ENCODE measurements at regions not wholly inside any gene's neighbourhood (a gene's known extent, or its start where the extent isn't known, plus 50 kb on each side); places are given as distances from the start of the nearest gene placed in this dataset.
"Not testable (repeated sequence)": the region's sequence is repeated elsewhere in the genome, so short reads cannot be mapped to it uniquely, and the experiment has no call there.

DNA sequence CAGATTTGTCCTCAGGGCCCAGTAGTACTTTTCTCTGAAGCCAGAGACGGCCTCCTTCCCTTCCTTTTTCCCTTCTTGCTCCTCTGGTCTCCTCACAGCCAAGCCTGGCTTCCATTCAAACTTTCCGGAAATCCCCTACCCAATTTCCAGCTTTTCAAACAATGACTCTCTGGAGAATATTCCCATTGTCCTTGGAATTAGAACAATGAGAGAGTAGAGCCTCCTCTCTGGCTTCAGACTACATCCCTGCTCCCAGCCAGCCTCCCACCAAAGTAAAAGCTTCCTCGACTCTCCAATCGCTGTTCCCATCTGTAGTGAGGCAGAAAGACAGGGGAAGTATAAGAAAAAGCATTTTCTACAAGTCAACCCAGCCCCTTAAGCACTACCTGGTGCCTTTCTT is 77.7 kb upstream of the SOX13 start:
- TF ChIP-seq CTCF (conservative IDR thresholded peaks at IDR 0.05; ENCODE audit: low read depth, low read length) = no peak
- H3K4me3 ChIP-seq (ENCODE audit: low read length) = no peak overlapping the region
- no peak for DNase-seq (ENCODE audit: low read depth)

DNA sequence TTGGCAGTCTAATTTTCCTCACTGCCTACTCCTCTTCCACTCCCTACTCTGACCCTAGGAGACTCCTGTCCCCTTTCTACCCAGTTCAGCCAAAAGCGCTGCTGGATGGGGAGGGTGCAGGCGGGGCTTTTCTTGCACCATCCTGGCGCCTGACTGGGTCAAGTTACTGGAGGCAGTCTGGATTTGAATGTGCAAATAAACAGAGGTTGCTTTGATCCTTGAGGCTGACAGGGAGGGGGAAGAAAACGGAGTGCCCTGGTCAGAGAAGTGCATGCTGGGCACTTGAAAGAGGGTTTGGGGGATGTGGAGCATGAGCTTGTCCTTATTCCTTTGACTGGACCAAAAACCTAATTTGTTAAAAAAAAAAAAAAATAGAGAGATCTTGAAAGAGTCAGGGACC is 76.8 kb upstream of the SOX13 start:
- no peak for DNase-seq (ENCODE audit: low read depth)
- no peak for TF ChIP-seq CTCF (conservative IDR thresholded peaks at IDR 0.05; ENCODE audit: low read depth, low read length)
- no peak overlapping the region for H3K4me3 ChIP-seq (ENCODE audit: low read length)

DNA sequence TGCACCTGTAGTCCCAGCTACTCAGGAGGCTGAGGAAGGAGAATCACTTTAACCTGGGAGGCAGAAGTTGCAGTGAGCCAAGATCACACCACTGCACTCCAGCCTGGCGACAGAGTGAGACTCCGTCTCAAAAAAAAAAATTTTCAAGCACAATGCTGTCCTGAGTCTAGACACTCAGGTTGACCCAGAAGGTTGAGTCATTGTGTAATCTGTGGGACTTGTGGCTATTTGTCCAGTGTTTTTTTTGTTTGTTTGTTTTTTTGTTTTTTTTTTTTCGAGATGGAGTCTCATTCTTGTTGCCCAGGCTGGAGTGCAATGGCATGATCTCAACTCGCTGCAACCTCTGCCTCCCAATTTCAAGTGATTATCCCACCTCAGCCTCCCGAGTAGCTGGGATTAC is 74.3 kb upstream of the SOX13 start:
- H3K4me3 ChIP-seq (ENCODE audit: low read length); DNase-seq (ENCODE audit: low read depth): not testable (repeated sequence)

GRCh38 chr1:203999618-204000017 is 73.3 kb upstream of the SOX13 start:
- no peak overlapping the region for H3K4me3 ChIP-seq (ENCODE audit: low read length)
- no peak for DNase-seq (ENCODE audit: low read depth)
- no peak for TF ChIP-seq CTCF (conservative IDR thresholded peaks at IDR 0.05; ENCODE audit: low read depth, low read length)

DNA sequence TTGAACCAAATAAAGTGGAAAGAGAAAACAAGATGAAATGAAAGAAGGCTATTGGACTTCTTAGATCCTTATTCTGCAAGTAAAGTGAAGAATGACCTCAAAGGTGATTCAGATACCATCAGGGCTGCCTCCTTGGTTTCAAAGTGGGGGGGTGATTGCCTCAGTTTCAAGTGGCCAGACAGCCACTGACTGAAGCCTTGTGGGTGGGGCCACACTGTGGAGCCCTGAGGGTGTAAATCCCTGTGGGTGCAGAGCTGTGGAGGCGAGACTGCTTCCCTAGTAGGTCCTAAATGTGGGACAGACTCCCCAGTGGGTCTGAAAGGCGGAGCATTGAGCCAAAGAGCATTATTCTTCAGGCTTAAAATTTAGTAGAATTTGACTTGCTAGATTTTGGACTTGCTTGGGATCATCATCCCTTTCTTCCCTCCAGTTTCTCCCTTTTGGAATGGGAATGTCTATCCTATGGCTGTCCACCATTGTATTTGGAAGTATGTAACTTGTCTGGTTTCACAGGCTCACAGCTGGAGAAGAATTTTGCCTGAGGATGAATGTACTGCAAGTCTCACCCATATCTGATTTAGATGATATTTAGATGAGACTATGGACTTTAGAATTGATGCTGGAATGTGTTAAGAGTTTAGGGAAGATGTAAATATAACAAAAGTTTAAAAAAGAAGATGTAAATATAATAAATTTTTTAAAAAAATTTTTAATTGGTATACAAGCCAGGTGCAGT is 71.6 kb upstream of the SOX13 start:
- no peak for TF ChIP-seq CTCF (conservative IDR thresholded peaks at IDR 0.05; ENCODE audit: low read depth, low read length)
- DNase-seq (ENCODE audit: low read depth) = no peak
- H3K4me3 ChIP-seq (ENCODE audit: low read length) = no peak overlapping the region

DNA sequence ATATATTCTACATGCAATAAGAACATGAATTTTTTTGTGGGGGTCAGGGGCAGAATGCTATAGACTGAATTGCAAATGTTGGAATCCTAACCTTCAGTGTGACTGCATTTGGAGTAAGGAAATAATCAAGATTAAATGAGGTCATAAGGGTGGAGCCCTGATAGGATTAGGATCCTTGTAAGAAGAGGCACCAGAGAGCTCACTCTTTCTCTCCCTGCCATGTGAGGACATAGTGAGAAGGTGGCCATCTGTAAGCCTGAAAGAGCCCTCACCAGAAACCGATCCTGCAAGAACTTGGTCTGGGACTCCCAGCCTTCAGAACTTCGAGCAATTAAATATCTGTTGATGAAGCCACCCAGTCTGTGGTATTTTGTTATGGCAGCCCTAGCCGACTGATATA is 70.3 kb upstream of the SOX13 start:
- no peak overlapping the region for H3K4me3 ChIP-seq (ENCODE audit: low read length)
- no peak for DNase-seq (ENCODE audit: low read depth)
- no peak for TF ChIP-seq CTCF (conservative IDR thresholded peaks at IDR 0.05; ENCODE audit: low read depth, low read length)

- TF ChIP-seq CTCF (conservative IDR thresholded peaks at IDR 0.05; ENCODE audit: low read depth, low read length) = no peak
- no peak for DNase-seq (ENCODE audit: low read depth)
- H3K4me3 ChIP-seq (ENCODE audit: low read length) = no peak overlapping the region
Measured at GRCh38 chr1:204003536-204003935, 69.4 kb upstream of the SOX13 start.
